B cell (primary cell): ENCODE measurements at regions not wholly inside any gene's neighbourhood (a gene's known extent, or its start where the extent isn't known, plus 50 kb on each side); places are given as distances from the start of the nearest gene placed in this dataset.

Experiments
- CTCF ChIP-seq: fragments of 200-600 bp; IDR thresholded peaks from one replicate; pipeline ENCODE4 v1.8.0; 2022; ENCODE audit warnings: antibody characterized with exemption, mild to moderate bottlenecking
- EZH2 ChIP-seq: IDR thresholded peaks from 2 replicates; pipeline ENCODE4 v1.6.1; 2012; ENCODE audit warnings: borderline replicate concordance, low read depth, mild to moderate bottlenecking, moderate library complexity, low read length; ENCODE audit not compliant: insufficient read depth, poor library complexity, severe bottlenecking

- no peak for TF ChIP-seq CTCF
- TF ChIP-seq EZH2 = no peak
These were observed 315.8 kb downstream of the CTTN start for GRCh38 chr11:70713988-70714665.
